ENCODE measurements at regions not wholly inside any gene's neighbourhood (a gene's known extent, or its start where the extent isn't known, plus 50 kb on each side); places are given as distances from the start of the nearest gene placed in this dataset.

DNA sequence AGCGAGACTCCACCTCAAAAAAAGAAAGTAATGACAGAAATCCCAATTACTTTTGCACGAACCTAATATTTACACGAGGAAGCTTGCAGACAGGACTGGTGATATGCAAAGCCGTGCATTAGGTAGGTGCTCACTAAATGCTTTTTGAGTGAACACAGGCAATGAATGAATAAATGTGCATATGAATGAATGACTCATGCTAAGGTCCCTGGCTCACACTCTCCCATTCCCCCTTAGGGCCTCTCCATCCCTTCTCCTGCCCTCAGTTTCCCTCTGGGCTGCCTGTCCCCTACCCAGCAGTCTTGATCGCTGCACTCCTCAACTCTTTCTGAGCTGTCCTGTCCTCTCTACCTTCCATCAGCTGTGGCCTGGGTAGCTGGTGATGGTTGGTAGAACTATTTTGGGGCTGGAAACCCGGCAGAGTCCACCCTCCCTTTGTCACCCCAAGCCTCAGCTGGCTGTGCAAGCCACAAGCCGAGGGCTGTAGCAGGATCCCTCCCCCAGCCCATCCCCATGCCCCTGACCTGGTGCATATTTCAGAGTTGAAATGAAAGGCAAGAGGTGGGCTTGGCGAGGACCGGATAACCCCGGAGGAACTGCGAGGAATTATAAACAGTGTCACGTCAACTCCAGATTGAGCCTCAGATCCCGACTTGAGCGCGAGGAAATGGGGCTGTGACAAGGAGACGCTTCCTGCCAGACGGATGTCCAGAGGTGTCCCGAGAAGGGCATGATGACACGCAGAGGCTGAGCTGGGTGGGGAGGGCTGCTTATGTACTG is 191.7 kb upstream of the GSC start:
- no peak overlapping the region for H2BK12ac ChIP-seq (ENCODE audit: insufficient read length, low read depth, low read length)
- H3K27ac ChIP-seq (ENCODE audit: insufficient read length, low read depth, low read length), result no peak overlapping the region
- no peak overlapping the region for H2AFZ ChIP-seq (ENCODE audit: low read length)
- H2BK15ac ChIP-seq (ENCODE audit: low read depth, low read length), result no peak overlapping the region
- H3K4me1 Mint-ChIP-seq, result peaks cover 7 to 10% of the 10 kb centered on the region in 2 experiments
- no peak overlapping the region for H3K4me3 Mint-ChIP-seq
- WGBS (ENCODE audit: extremely low coverage, insufficient read length, low lambda C conversion rate), result no CpG with 5 or more reads among the region's 19 CpGs
- H3K23me2 ChIP-seq (ENCODE audit: insufficient read length, low read depth, low read length, poor library complexity, severe bottlenecking), result no peaks in the 10 kb centered on the region
- no peak overlapping the region for H4K8ac ChIP-seq (replicated peaks; ENCODE audit: insufficient read length, low read depth, low read length)
- H3K27me3 ChIP-seq (ENCODE audit: insufficient read depth, low read length), result no peaks in the 10 kb centered on the region
- H3K9ac ChIP-seq (ENCODE audit: extremely low read depth, insufficient read length, low read length), result no peak overlapping the region
- no peak overlapping the region for H3K4me2 ChIP-seq (ENCODE audit: insufficient read depth, insufficient read length, low read length)
- no peak overlapping the region for H3K4ac ChIP-seq (ENCODE audit: low read depth, low read length)
- no peaks in the 10 kb centered on the region for H3K4me1 ChIP-seq (ENCODE audit: insufficient read depth, low read length)
- no peaks in the 10 kb centered on the region for H3K9me3 Mint-ChIP-seq
- H3K79me1 ChIP-seq (ENCODE audit: insufficient read depth, low read depth, low read length, poor library complexity, severe bottlenecking), result no peaks in the 10 kb centered on the region
- no peak overlapping the region for H4K91ac ChIP-seq (ENCODE audit: insufficient read length, low read depth, low read length)
- H2AK5ac ChIP-seq (ENCODE audit: insufficient read length, low read length), result no peak overlapping the region
- no peaks in the 10 kb centered on the region for H3K9me3 ChIP-seq (ENCODE audit: control insufficient read depth, low read depth, low read length)
- H2BK120ac ChIP-seq (ENCODE audit: low read depth, low read length, poor library complexity, severe bottlenecking), result no peak overlapping the region
- peaks cover 6% of the 10 kb centered on the region for H3K27me3 Mint-ChIP-seq (ENCODE audit: low read depth)
- H4K5ac ChIP-seq (ENCODE audit: insufficient read length, low read depth, low read length), result no peak overlapping the region
- no peak overlapping the region for H3K23ac ChIP-seq (ENCODE audit: insufficient read length, low read depth, low read length)
- H3K14ac ChIP-seq (ENCODE audit: insufficient read depth, low read length), result no peak overlapping the region
- peak; percentile 25 for DNase-seq
- H2BK5ac ChIP-seq (ENCODE audit: insufficient read length, low read length), result no peak overlapping the region
- H3K18ac ChIP-seq (ENCODE audit: insufficient read length, low read depth, low read length), result no peak overlapping the region
- no peak overlapping the region for H2BK20ac ChIP-seq (ENCODE audit: low read depth, low read length, poor library complexity, severe bottlenecking)
- H3K56ac ChIP-seq (ENCODE audit: insufficient read length, low read depth, low read length), result no peak overlapping the region
- no peaks in the 10 kb centered on the region for H3K36me3 Mint-ChIP-seq (ENCODE audit: insufficient read depth in 1 of 3, low read depth in 3 of 3)
- TF ChIP-seq, protein P1, sequence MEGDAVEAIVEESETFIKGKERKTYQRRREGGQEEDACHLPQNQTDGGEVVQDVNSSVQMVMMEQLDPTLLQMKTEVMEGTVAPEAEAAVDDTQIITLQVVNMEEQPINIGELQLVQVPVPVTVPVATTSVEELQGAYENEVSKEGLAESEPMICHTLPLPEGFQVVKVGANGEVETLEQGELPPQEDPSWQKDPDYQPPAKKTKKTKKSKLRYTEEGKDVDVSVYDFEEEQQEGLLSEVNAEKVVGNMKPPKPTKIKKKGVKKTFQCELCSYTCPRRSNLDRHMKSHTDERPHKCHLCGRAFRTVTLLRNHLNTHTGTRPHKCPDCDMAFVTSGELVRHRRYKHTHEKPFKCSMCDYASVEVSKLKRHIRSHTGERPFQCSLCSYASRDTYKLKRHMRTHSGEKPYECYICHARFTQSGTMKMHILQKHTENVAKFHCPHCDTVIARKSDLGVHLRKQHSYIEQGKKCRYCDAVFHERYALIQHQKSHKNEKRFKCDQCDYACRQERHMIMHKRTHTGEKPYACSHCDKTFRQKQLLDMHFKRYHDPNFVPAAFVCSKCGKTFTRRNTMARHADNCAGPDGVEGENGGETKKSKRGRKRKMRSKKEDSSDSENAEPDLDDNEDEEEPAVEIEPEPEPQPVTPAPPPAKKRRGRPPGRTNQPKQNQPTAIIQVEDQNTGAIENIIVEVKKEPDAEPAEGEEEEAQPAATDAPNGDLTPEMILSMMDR (conservative IDR thresholded peaks at IDR 0.05), result no peak
- H3T11ph ChIP-seq (ENCODE audit: low read length), result no peak overlapping the region
- no peaks in the 10 kb centered on the region for H3K79me2 ChIP-seq (ENCODE audit: insufficient read depth, low read length)
- no peaks in the 10 kb centered on the region for H4K20me1 ChIP-seq (ENCODE audit: control insufficient read depth, insufficient read depth, insufficient read length)
- H3K27ac Mint-ChIP-seq, result peak overlapping the region in 1 of 3 experiments; percentile 70; a peak in 2 of 7 replicates

Data from H9 (cell line).